AG08396 (cell line): ENCODE measurements at regions not wholly inside any gene's neighbourhood (a gene's known extent, or its start where the extent isn't known, plus 50 kb on each side); places are given as distances from the start of the nearest gene placed in this dataset.

Experiments used
- DNase-seq: peaks from one replicate; pipeline ENCODE4 v3.0.0; 2012; ENCODE audit warnings: low spot score, mixed read lengths

DNA sequence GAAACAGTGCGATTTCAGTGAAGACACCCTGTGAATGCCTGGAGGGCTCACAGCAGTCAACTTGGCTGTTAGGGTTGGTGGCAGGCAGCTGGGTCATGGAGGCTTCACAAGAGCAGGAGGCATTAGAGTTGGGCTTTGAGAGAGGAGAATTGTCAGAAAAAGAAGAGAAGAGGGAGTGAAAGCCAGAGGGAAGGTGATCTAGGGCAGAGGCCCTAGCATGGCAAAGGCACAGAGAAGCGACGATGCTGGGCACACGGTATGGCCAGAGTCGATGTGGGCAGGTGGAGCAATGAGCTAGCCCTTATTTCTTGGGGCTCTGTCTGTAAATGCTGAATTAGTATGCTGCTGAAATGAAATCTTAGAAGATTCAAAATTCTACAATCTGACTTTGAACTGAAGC lies 52.6 kb upstream of the OLFM4 start:
- DNase-seq = no peak

DNA sequence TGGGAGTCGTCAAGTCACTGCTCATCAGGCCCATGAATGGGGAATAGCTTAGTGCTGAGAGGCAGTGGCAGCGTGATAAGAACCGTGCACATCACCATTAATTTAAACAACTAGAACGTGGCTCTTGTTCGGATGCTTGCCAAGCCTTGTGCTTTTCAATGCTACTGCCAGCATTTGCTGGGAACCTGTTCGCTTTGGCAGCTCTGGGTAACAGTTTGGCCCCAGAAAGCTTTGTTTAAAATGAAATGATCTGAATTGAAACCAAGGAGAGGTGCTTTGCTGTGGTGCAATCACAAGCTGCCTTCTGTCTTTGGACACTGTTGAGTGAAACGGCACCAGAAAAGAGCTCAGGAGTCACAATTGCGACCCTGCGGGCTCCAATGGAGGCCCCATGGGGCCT lies 53.5 kb upstream of the OLFM4 start:
- no peak for DNase-seq

DNA sequence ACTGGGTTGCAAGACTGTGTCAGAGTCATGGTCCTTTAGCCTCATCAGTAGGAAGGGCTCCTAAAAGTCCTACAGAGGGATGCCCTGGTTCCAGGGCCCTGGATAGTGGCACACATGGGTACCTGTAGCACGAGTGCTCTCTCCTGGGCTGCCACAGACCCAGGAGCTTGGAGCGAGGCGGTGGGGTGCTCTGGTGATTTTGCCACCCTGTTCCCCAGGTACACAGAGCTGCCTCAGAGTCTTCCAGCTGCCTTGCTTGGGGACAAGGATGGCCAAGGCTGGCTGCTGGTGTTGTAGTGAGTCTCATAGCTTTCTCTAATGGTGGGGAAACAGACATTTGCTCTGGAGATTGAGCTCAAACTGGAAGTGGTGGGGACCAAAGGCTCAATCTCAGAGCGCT lies 53.9 kb upstream of the OLFM4 start:
- DNase-seq = no peak

DNA sequence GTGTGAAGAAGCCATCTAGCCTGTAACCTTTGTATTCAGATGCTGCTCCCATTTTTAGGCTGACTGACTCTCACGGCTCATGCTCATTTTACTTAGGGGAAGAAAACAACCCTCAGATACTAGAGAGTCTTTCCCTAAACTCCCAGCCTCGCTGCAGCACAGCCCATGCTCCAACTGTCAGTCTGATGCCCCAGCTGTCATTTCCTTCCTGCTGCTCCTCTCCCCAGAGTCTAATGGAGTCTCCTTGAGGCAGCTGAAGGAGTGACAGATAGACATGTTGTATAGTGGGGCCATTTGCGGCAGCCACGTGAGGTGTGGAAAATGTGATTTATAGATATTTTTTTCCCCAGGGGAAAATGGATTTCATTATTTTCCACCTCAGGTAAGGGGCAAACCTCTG lies 59.2 kb upstream of the OLFM4 start:
- DNase-seq = no peak

DNA sequence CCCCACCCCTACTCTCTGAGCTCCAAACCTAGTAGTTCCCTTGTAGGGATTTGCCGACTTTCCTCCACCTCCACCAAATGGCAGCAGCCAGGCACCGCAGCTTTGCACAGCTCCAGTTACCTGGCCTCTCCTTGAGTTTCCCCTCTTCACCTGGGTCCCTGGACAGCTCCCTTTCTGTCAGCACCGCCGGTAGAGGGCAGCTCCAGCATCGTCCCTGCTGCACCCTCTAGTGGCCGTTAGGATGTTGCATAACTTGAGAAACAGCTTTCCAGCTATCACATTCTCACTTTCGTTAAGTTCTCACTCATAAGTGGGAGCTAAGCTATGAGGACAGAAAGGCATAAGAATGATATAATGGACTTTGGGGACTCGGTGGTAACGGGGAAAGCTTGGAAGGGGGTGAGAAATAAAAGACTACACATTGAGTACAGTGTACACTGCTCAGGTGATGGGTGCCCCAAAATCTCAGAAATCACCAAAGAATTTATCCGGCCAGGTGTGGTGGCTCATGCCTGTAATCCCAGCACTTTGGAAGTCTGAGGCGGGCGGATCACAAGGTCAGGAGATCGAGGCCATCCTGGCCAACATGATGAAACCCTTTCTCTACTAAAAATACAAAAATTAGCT lies 60.4 kb upstream of the OLFM4 start:
- DNase-seq = peak; percentile 67

DNA sequence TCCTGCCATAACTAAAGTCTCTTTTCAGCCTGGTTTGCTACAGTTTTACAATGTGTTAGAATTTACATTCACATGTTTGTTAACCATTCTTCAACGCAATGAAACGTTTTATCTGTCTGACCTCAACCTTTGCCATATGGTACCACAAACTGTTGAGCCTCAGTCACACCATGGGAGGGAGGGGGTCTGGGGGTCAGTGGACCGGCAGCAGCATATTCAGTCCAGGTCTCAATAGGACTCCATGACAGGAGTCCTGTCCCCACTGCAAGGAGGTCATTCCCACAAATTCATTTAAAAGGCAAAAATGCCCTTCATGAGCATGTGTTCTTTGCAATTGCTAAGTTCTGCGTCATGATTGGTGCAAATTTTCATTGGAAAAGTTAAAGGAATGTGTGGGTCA lies 66.6 kb upstream of the OLFM4 start:
- no peak for DNase-seq

DNA sequence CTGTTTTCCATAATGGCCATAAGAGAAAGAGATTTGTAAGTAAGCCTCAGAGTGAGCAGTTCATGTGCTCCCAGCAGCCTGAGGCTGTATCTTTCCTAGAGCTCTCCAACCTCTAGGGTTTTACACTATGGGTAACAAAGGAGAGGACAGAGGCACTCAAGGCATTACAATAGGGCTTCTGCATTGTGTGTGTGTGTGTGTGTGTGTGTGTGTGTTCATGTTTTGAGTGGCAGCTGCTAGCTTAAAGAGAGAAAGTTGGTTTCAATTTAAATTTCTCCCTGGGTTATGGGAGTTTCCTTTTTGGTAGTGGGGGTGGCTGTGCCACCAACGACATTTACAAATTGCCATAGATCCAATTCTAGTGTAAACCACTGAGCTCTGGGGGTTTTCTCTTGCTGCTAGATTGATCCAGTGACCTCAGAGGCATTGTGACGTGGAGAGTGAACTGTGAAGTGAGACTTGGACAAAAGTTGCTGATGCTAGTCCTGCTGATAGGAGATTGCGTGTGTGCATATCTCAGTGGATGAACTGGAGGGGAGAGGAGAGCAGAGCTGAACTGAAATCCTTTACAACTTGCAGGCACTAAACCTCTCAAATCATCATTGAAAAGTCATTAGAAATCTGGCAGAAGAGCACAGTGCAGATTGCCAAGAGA lies 67.2 kb upstream of the OLFM4 start:
- no peak for DNase-seq

DNA sequence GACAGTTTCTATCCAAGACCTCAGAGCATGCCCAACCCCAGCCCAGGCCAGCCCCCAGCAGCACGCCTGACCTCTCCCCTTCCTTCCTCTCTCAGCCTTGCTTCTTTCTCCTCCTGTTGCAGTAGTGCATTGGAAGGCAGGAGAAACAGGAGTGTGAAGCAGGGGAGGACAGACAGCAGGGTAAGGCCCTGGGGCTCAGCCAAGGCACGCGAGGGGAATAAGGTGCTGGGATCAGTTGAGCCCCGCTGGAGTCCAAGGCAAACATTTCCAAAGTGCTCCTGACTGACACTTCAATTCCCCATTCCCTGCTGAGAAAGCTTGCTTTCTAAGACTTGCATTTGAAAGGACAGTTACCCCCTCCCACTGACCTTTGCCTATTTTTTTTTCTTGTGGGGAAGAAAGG lies 73.1 kb upstream of the OLFM4 start:
- DNase-seq = no peak

DNA sequence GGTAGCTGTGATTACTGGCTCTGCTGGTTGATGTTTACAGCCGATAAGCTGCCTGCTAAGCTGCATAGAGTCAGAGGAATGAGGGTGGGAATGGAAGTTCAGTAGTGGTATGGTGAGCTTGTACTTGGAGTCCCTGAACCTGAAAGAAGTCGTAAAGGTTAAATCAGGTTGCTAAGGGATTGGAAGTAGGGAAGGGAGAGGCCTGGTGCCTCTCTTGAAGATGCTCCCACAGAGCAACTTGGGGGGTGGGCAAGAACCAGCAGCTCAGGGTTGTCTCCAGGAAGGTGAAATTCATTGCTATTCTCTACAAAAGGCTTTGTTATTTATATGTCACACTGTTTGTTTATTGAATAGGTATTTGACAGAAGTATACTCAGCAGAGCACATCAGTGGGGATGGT lies 73.8 kb upstream of the OLFM4 start:
- DNase-seq = no peak

DNA sequence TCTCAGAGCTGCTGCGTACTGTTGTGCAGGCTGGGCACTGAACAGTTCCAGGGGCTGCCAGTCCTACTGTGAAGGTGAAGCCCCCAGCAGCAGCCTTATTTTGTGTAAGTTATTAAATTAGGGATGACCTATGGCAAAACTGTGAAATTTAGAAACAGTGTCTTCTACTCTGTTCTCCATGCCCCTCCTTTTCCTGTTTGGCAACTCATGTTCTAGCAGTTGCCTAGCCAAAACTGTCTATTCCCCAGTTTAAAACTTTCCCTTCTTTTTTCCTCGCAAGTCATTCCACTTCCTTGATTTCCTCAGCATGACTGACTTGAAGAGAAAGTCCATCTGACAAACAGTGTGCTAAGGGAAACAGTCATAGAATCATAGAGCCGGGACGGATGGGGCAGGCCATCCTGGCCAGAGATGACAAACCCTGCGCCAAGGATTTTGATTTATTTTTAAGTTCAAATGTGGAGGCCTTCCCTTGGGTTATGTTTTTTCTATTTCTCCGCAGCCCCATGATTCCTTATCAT lies 78.1 kb upstream of the OLFM4 start:
- no peak for DNase-seq

DNA sequence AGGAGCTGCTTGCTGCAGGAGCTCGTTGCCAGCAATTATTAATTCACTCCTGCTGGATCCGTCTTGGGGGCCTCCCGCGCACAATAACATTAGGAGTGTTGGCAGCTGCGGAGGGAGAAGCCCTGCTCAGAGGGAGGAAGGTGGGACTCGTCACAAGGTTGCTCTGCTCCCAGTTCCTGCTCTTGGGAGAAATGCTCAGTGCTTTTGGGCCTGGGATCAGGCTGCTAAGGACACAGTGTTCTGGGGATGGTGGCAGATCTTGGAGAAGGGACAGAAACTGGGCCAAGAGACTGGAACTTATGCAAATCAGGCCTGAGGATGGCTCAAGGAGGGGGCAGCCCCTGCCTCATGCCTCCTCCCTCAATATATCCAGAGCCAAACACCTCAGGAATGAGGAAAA lies 78.9 kb upstream of the OLFM4 start:
- DNase-seq = no peak

DNA sequence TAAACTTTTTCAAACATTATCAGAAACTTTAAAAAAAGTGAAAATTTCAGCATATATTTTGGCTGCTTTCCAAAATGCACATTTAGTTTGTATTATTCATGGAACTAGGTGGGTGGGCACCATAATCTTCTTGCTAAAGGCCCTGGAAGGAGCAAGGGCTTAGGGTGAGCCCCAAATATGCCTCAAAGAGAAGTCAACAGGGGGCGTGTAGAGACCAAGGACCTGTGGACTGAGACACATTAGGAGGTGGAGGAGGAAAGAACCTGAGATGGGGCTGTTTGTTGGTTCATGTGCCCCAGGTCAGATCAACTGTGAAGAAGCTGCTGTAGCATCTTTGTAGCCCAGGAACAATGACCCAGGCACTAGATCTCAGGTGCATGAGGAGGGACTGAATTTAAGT lies 79.6 kb upstream of the OLFM4 start:
- DNase-seq = no peak

DNA sequence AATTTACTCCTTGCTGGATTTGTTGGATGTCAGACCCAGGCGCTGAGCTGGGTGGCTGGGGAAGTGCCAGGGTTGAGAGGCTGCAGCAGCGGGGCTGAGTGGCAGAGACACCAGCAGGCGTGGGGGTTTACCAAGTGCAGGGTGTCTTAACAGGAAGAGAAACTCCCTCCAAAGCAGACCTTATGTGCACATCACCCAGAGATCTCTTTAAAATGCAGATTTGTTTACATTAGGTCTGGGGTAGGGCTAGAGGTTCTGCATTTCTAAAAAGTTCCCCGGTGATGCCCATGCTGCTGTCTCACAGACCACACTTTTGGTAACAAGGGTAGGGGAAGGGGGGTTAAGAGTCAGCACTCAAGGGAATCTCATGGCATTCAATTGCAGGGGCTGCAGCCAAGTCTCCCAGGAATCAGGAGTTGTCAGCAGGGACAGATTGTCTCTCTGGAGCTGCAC lies 80.7 kb upstream of the OLFM4 start:
- DNase-seq = no peak

DNA sequence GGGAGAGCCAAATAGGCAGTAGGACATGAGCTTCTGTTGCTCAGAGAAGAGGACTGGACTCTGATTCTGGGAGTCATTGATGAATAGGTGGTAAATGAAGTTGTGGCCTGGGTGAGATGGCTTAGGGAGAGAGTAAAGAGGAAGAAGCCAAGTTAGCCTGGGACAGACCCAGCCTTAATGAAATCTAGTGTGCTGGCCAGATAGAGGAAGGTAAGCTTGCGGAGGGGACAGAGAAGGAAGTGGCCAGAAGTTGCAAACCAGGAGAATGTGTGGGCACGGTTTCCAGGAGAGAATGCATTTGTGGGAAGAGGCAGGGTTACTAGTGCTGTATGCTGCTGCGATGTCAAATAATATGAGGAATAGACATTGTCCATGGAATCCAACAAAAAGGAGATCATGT lies 83.3 kb upstream of the OLFM4 start:
- no peak for DNase-seq

DNA sequence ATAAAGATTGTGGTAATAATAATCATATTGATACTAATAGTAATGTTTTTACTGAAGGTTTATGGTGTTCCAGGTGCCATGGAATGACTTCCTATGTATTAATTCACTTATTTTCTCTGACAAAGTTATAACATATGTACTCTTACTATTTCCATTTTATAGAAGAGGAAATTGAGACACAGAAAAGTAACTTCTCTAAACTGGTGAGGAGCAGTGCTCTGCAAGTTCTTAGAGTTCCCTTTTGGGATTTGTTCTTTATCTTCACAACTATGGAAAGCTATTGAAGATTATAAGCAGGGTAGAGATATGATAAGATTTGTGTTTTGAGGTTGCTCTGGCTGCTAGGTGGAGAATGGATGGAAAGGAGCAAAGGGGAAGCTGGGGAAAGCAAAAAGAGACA lies 83.9 kb upstream of the OLFM4 start:
- no peak for DNase-seq

DNA sequence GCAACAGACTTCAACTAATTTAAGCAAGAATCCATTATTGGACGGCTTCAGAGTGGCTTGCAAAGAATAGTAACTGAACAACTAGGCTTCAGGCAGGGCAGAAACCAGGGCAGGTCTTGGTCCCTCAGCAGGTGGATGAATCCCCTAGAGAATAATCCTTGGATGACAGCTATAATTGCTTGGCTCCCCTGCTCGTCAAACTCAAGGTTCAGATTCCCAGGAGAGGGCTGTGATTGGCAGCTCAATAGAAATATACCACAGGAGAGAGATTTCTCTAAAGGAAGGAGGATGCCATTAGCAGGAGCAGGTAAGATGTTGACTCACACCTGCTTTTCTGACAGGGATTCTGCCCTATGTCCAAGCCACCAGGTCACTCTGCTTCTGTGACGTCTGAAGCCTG lies 89.6 kb upstream of the PCDH8 start:
- no peak for DNase-seq

DNA sequence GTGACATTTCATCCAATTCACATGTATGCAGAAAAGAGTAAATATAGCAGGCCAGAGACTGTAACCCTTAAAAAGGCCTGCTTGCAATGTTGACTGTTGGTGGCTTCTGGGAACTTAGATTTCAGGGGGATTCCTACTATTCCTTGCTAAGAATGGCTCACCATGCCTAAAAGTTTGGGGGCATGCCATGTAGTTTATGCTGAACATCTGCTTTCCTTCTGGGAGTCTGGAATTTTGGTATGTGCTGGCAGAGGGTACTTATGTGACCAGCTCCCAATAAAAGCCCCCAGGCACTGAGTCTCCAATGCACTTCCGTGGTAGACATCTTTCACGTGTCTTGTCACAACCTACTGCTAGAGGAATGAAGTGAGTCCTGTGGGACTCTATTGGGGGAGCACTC lies 88.4 kb upstream of the PCDH8 start:
- no peak for DNase-seq

DNA sequence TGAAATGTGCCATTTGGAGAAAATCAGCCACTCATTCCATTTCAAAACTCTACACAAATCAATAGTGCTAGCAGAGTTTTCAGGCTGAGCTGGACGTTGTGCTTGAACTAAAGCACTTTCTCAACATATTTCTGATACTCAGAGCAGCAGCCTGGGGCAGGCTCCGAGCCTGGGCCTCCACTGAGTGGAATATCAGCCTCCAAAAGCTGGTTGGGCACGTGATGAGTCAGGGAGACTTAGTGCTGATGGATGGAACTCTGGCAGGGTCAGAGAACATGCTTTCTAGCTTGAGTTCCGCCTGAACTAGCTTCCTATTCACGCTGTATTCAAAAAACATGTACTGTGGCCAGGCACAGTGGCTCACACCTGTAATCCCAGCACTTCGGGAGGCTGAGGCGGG lies 85.8 kb upstream of the PCDH8 start:
- no peak for DNase-seq

DNA sequence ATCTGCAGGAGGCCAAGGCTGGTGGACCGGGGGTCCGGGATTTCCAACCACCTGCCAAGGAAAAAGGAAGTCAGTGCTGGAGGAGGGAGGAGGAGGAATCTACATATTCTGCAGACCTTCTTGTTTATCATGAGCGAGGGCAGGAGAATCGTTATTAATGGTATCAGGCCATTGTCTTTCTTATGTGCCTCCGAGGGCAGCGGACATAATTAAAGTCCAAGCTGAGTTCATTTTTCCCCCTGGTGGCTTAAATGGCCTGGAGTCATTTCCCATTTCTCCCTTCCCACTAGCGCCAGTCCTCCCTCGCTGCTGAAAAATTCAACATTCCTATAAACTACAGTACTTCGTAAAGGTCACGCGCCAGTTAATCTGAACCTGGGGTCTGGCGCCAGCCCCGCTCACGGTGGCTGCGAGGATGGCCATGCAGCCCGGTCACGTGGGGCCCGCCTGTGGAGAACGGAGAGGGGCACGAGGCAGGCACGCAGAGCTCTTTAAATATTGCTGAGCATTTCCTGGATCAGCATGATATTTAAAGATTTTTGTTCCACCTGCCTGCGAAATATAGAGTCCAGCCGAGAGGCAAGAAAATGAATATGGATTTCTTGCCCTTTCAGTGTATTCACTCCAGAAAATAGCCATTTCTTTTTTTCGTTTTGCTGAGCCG lies 85.2 kb upstream of the PCDH8 start:
- no peak for DNase-seq

DNA sequence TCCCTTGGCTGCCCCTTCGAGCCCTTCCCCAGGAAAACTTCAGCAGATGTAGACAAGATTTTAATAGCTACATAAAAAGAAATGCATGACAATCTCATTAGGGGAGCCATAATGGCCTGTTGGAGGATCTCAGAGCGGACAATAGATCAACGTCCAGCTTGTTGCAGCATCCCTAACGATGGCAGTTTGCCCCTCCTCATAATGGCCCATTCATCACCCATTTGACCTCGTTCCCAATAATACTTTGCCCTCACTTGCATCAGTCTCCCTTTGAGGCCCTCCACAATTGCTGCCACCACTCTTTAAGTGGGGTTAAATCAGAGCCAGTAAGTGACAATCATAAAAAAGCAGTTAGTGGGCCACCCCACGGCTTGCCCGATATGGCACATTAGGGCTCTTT lies 84.7 kb upstream of the PCDH8 start:
- DNase-seq = no peak

DNA sequence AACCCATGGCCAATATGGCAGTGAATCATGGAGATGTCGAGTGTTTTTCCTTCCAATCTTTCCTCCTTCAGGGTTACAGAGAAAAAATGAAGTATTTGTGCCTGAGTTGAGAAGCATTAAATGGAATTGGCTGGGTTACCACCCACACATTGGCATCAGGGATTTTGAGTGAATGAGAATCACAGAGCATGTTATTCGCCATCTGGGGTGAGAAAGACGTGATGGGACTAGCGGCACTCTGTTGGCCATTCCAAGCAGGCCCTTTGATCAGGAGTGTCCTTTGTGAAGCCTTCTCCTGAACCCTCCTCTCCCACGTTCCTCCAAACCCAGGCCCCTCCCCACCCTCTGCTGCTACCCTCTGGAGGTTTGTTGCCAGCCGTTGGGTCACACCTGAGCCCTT lies 84.2 kb upstream of the PCDH8 start:
- no peak for DNase-seq

DNA sequence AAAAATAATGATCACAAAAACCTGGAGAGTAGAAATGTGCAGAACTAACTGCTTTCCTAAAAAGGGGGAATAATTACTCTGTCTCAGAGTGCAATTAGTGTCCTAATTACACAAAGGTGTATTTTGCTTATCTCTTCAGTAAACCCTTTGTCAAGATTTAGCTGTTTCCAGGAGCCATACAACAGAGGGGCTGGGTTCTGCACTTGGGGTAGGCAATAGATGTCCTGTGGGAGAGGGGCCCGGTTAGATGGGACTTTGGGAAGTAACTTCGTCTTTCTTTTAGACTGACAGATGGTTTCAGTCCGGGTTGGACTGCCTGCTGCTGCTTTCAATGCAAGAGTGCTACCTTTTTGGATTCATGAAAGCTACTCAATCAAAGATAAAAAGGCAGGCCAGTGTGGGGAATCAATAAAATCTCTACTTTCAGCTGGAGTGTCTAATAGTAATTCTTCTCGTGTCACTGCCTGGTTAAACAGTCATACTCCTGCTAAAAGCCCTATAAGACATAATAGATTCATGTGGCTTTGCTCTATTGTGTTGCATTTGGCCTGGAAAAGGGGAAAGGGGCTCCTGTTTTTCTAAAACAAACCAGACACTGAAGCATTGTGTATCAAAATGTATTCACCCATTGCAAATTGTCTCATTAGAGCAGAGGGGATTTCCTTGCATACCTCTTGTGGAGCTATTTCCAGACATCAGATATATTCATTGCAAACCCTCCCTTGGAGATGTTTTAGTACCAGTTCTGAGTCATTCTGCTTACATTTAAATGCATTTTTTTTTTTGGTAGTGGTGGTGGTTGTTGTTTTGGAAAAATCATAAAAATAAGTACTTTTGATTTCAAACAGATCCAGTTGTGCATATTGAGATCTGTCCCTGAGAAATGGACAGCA lies 83.3 kb upstream of the PCDH8 start:
- DNase-seq = no peak

DNA sequence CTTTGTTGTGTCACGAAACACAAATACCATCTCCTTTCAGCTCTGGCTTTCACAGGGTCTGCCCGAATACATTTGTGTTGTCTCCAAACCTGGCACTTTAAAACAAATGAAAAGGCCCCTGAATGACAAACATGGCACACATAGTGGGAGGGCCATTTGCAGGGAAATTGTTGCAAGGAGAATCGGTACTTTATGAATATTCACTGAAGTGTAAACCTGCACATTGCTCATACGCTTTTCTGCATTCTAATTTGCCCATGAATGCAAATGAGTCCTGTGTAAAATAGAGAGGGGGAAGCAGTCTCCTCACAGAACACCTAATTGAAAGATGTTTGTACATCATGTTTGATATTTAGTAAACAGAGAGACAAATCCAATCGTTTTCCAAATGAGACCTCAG lies 82.7 kb upstream of the PCDH8 start:
- no peak for DNase-seq
